ENCODE measurements at regions not wholly inside any gene's neighbourhood (a gene's known extent, or its start where the extent isn't known, plus 50 kb on each side); places are given as distances from the start of the nearest gene placed in this dataset.

- TF ChIP-seq CTCF (IDR thresholded peaks at IDR 0.05) (no peak), POLR2A (IDR thresholded peaks at IDR 0.05) (no peak)
Measured at GRCh38 chrX:15173411-15173810, 96.5 kb downstream of the ASB9 start.
